ENCODE measurements at regions not wholly inside any gene's neighbourhood (a gene's known extent, or its start where the extent isn't known, plus 50 kb on each side); places are given as distances from the start of the nearest gene placed in this dataset.

DNA sequence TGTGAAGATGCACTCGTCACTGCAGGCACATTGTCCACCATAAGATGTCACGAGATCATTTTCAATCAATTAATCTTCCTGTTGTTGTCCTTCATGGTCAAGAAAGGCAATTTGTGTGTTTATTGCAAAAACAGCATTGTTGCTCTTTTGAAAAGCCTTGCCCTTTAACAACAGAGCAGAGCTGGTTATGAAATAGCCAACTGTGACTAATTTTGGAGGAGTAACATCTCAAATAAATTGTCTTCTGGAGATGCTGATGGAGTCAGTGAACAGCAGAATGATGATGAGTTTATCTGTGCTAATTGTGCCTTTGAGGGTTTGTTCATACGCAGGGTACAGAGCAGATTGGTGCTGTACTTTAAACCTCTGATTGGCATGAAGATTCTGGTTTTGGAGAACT, 88.3 kb upstream of the E2F7 start:
- H3K4me3 ChIP-seq (ENCODE audit: low read depth, low read length), result no peak overlapping the region

DNA sequence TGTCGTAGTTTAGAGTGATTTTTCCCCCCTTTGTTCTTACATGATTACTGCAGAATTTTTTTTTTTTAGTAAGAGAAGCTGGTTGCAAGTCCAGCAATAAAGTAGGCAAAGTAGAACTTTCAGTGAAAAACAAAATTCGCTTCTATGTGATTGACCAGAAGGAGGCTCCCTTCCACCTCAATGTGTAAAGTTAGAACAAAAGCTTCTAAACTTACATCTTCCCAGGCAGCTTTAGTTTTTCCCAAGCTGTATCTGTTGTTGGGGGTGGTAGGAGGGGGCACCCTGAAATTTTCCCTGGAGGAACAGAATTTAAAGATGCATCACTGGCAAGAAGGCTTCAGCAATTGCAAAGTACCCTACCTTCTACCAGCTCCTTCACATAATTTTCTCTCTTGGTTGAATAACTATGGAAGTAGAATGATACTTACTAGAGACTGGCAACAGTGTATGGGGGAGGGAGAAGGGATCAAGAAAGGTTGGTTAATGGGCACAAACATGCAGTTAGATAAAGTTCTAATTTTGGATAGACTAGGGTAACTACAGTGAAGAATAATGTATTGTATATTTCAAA, 87.3 kb upstream of the E2F7 start:
- no peak overlapping the region for H3K4me3 ChIP-seq (ENCODE audit: low read depth, low read length)

DNA sequence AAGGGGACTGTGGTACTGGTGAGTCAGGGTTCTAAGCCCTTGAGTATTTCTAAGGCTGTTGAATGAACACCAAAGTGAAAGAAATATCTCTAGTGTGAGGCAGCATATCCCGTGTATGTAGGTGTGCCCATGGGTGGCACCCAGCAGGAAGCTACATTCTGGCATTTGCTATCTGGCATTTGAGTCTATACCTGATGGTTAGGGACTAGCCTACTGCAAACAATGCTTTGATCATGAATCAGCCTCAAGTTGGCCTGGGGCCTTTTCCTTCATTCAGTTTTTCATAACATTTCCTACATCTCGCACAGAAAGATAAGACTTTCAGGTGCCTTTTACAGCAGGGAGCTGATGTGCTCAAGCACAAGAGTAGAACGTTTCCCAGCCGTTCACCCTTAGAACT, 85.7 kb upstream of the E2F7 start:
- no peak overlapping the region for H3K4me3 ChIP-seq (ENCODE audit: low read depth, low read length)

DNA sequence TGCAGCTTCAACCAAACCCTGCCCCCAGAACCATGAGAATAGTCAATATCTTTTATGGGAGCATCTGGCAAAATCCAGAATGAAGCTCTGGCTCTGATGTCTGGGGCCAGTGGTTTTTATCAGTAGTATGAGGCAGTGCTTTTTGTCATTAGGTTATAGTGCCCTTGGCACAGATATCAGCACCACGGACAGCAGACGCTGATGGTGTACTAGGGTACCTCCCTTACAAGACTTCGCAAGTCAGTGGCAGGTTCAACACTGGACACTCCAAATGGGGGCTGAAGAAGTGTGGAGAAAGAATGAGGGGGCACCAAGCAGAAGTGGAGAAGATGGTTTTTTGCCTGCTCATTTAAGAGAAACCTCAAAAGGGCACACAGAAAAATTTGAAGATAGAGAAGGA, 68.2 kb upstream of the E2F7 start:
- no peak overlapping the region for H3K4me3 ChIP-seq (ENCODE audit: low read depth, low read length)

DNA sequence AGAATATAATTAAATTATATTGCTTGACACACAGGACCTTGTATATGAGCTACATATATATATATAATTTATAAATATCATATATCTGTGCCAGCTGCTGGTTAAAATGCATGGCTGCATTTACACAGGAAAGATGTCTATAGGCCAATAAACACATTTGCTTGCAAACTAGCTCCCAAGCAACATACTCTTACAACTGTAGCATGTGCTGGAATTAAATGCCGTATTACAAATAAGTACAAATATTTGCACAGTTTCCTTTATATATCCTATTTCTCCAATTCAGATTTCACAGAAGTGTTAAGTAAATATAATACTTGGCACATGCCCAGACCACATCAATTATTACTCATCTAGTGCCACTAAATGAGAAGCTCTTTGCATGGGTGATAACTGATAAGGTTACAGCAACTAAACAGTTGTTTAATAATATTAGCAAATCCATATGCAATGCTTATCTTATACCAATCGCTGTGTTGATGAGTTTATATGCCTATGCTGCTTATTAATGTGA, 66.7 kb upstream of the E2F7 start:
- H3K4me3 ChIP-seq (ENCODE audit: low read depth, low read length), result no peak overlapping the region

DNA sequence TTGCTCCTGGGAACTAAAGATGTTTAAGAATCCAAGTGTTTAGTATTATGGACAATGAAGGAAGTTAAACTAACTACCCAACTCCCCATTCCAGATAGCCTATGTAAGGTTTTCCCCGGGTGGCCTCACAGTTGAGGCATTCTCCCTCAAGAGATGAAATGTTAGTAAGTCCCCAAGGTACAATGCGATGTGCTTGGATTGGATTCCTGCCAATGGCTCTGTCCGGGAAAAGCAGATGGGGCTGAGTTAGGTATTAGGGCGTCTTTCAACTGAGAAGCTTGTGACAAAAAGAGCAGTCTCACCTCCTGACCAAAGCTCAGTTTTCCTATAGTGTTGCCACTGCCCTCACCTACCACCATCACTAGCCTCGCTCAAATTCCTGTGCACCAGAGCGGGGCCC, 64.8 kb upstream of the E2F7 start:
- H3K4me3 ChIP-seq (ENCODE audit: low read depth, low read length), result no peak overlapping the region

DNA sequence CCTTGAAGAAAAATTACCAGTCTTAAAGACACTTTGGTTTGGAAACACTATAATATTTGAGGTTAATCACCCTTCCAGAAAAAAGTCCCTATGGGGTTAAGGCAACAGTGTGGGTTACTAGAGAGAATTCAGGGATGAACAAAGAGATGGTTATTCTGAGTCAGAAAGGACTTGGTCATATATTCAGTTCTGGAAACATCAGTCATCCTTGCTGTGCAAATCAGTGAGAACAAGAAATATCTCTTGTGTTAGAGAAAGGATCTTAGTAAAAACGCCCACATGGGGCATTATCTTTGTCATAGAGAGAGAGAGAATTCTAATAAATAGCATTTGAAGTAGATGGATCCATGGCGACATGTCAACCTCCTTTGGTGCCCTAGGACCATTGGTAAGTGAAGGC, 59.4 kb upstream of the E2F7 start:
- no peak overlapping the region for H3K4me3 ChIP-seq (ENCODE audit: low read depth, low read length)

DNA sequence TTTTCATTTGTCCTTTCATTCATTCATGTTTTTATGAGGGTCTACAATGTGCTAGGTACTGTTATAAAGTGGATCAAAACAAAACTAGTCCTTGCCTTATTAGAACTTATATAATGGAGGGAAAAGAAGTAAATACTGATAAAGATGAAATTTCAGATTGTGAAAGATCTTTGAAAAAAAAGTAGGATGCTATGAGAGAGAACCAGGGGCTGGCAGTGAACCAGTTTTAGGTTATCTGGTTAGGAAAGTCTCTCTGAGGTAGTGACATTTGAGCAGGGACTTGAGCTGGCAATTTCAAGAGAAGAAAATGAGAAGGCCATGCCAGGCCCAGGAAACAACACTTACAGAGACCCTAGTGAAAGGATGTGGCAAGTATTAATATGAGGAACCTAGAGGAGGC, 57.3 kb upstream of the E2F7 start:
- no peak overlapping the region for H3K4me3 ChIP-seq (ENCODE audit: low read depth, low read length)

DNA sequence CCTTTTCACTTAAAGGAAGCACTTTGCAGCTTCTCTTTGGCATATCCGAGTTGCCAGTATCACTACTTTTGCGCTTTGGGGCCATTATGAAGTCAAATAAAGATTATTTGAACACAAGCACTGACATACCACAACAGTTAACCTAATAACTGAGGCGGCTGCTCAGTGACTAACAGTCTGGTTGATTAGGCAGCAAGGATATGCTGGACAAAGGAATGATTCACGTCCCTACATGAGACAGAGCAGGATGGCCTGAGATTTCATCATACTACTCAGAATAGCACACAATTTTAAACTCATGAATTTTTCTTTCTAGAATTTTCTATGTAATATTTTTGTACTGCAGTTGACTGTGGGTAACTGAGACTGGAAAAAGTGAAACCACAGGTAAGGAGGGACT, 56.9 kb upstream of the E2F7 start:
- H3K4me3 ChIP-seq (ENCODE audit: low read depth, low read length), result no peak overlapping the region

DNA sequence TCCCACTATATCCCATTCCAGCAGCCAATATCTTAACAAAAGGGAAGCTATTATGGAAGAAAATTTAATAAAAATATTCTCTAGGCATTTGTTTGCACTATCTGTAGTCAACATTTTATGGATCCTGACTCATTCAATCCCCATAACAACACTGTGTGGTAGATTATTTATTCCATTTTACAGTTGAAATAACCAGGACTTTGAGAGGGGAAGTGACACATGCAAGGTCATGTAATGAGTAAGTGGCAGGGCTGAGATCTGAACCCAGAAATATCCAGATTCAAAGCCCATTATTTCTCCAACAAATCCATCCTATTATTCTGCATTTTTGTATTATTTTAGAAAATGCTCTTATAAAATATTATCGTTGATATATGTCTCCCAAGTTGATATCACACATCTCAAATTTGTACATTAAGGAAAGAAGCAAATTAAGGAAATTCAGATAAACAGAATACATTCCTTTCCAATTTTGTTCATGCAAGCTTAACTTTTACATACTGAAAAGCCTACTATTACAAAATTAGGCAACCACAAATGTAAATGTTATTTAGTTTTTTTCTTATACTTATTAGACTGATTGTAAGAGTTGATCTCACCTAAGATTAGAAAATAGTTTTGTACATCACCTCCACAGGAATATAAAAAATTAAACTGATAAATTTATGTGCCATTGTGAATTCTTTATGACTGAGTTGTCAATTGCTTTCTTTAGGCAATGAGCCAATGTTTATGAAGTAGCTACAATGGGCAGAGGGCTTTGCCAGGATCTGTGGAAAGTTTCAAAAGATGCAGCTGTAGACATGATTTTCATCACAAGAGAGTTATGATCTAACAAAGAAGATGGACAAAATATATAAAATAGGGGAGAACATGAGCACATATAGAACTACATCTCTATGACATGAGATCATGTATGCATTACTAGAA, 55.1 kb upstream of the E2F7 start:
- no peak overlapping the region for H3K4me3 ChIP-seq (ENCODE audit: low read depth, low read length)

DNA sequence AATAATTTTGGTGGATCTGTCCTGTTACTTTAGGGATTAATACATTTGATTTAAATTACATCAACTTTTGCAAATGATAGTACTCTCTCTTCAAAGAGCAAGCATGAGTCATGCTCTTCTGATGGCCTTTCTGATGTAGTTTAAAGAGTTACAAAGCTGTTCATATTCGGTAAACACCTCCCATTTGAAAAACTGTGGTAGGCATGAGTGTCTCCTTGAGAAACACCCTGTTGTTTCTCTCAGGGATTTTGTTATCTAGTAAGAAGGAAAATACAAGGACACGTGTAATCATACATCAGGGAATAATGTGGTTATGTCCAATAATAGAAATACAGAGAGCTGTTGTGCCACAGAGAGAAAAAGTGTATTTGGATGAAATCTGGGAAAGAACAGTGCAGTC, 53.3 kb upstream of the E2F7 start:
- H3K4me3 ChIP-seq (ENCODE audit: low read depth, low read length), result no peak overlapping the region

DNA sequence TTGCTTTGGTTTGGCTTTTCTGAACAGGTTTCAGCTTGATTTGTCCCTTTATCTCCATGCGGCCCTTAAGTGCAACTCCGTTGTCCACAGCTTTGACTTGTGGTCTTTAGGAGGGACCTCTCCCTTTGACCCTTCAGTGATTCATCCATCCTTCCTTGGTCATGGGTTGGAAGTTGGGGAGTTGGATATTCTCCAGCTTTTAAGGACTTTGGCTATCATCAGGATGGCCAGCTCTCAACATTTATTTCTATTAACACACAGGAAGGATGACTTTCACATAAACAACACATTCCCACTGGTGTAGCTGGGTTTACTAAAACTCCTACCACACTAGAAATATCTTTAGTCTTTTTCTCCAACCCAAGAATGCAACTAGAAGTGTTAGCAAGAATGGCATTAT, 50.9 kb upstream of the E2F7 start:
- H3K4me3 ChIP-seq (ENCODE audit: low read depth, low read length), result no peak overlapping the region

DNA sequence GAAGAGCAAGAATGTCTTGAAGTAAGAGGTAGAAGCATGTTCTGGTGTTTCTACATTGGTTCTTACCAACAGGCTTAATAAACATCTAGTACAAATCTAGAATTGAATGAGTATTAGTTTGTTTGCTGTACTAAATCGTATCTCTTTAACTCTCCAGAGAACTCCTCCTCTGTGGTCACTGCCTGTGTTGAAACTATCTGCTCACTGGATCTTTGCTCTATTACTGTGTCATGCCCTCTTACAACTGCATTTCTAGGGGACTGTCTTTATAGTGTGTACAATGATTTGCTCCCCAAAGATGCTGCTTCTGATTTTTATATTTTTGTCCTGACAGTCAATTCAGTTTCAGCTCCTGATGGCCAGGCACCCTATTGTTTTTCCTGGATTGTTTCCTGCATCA, 50.1 kb upstream of the E2F7 start:
- H3K4me3 ChIP-seq (ENCODE audit: low read depth, low read length), result no peak overlapping the region

Data from iPS-11a (cell line).